AG08395 (cell line): ENCODE measurements at regions not wholly inside any gene's neighbourhood (a gene's known extent, or its start where the extent isn't known, plus 50 kb on each side); places are given as distances from the start of the nearest gene placed in this dataset.
"Not testable (repeated sequence)": the region's sequence is repeated elsewhere in the genome, so short reads cannot be mapped to it uniquely, and the experiment has no call there.

Experiments used
- DNase-seq: peaks from one replicate; pipeline ENCODE4 v3.0.0; 2012; ENCODE audit warnings: mixed read lengths, low spot score

DNA sequence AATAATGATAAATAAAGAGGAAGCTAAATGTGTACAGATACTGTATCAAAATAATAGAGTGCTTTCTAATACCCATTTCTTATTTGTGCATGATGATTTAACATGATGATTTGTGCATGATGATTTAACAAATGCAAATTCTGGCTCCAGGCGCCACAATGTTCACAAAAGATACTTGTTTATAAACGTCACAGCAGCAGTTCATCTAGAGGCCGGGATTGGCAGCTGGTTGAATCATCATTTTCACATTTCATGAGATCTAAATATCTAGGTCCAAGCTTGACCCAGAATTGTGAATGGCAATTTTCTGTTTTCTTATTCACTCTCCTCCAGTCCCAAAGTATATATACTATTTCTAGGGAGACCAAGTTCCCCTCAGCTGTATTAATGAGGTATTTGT lies 322.0 kb downstream of the SUCLG1 start:
- no peak for DNase-seq

DNA sequence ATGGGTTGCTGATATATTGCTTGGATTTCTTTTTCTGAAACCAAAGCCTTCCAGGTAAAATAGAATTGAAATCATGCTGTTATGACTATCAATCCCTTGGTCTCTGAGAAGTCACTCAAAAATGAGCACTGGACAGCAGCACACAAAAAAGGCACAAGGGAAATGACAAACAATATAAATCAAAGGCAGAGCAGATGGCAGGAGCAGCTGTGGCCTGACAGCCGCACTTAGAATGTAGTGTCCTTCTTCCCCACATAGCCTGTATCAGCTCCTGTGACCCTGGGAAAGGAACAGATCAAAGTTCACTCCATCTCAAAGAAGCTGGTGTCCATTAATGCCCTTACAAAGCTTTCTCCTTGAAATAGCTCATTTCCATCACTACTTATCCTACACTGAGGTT lies 326.7 kb downstream of the SUCLG1 start:
- no peak for DNase-seq

DNA sequence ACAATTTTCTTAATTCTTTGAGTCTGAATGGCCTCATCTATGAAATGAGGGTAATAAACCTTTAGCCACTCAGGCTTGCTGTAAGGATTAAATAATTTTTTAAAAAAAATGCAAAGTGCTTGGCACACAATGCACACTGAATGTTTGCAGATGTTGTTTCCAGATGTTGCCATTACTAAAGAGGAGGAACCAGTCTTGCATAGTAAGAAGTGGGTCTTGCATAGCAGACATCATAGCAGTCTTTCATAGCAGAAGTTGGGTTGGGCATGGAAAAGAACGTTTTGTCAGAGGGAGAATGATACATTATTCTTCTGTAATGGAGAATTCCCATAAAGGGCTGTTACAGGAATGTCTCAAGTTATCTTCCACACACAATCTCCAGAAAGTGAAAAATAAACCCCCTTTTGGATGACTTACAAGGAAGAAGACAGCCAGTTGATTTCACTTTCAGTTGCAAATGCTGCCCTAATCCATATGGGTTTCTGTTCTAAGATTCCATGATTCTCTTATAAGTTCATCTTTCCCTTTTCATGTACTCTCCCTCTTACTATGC lies 327.7 kb downstream of the SUCLG1 start:
- DNase-seq, result no peak

DNA sequence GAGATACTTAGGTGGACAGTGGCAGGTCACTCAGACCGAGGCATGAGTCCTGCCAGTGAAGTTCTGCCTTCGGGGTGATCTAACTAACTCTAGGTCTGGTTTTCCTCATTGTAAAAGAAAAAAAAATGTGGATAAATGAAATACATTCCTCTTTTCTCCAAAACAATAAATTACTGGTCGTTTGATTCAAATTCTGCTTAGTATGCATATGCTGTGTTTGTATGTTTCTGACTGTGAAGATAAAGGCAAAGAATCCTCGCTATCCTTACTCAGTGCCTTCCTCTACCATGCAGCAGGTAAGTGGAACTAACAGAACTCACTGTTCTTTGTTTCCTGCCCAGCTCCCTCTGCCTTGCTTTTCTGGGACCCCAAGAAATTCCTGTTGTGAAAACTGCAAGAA lies 330.1 kb downstream of the SUCLG1 start:
- no peak for DNase-seq

GRCh38 chr2:84127812-84128211 lies 331.3 kb downstream of the SUCLG1 start:
- not testable (repeated sequence) for DNase-seq

DNA sequence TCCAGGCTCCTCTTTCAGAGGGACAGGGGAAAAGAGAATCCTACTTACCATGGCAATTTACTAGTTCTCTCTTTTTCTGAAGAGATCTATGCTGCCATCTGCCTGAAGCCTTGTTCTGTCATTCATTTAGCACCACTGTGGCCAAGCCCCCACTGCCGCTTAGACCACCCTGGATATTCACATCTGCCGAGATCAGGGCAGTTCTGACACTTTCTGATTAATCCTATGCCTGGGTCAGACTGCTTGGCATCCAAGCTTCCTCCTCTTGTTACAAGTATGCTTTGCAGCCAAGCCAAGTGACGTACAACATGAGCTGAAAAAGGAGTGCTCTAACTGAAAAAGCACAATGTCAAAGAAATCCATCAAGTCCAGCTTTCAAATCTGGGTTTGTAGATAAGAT lies 332.6 kb downstream of the SUCLG1 start:
- DNase-seq, result no peak

GRCh38 chr2:84126084-84126483 lies 333.0 kb downstream of the SUCLG1 start:
- no peak for DNase-seq

DNA sequence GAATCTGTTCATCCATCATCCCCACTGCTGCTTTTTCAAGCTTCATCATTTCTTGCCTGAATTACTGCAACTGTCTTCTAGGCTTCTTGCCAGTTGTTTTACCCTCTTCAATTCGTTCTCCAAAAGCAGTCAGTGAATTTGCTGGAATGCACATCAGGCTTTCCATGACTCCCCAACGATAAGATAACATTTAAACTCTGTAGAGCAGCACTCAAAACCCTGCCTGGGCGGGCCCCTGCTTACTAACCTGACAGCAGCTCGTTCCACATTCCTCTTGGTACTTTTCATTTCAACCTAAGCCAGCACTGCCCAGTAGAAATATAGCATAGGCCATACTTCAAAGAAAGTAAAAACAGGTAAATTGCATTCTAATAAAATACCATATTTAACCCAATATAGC lies 342.9 kb downstream of the SUCLG1 start:
- DNase-seq, result no peak

GRCh38 chr2:84115173-84115857 lies 343.8 kb downstream of the SUCLG1 start:
- DNase-seq, result no peak

DNA sequence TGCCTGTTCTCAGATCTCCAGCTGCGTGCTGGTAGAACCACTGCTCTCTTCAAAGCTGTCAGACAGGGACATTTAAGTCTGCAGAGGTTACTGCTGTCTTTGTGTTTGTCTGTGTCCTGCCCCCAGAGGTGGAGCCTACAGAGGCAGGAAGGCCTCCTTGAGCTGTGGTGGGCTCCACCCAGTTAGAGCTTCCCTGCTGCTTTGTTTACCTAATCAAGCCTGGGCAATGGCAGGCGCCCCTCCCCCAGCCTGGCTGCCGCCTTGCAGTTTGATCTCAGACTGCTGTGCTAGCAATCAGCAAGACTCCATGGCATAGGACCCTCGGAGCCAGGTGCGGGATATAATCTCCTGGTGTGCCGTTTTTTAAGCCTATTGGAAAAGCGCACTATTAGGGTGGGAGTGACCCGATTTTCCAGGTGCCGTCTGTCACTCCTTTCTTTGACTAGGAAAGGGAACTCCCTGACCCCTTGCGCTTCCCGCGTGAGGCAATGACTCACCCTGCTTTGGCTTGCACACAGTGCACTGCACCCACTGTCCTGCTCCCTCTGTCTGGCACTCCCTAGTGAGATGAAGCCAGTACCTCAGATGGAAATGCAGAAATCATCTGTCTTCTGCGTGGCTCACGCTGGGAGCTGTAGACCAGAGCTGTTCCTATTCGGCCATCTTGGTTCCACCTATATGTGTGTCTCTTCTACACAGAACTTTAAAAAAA lies 355.1 kb downstream of the SUCLG1 start:
- not testable (repeated sequence) for DNase-seq

DNA sequence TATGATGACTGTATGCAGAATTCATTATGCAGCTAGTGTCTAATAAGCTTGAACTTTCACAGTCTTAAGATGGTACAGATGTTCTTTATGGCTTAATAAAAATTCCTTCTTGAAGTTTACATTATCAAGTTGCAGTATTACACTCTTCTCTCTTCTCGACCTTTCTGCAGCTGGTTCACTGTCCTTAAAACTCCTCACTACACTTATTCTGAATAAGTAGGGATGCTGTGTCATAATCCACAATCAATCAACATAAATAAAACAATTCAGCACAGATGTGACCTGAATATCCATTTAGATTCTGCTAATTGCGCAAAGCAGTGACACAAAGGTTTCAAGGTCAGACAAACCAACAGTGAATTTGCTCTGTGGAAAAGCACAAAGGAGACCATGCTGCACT lies 356.8 kb downstream of the SUCLG1 start:
- no peak for DNase-seq

DNA sequence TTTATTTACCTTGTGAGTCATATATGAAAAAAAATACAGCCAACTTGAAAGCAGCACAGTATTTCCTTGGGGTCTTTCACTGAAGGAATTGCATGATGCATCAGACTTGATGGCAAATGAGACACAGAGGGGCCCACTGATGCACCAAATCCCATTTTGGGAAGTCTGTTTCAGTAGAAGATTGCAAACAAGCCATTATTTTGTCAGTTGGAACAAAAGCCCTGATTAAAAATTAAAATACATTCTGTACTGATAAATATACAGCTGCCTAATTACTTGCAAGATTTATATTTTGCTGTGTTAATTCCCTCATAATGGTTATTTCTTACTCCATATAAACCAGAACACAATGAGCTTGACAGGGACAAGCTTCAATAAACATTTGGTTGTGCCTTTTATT lies 370.4 kb downstream of the SUCLG1 start:
- no peak for DNase-seq

DNA sequence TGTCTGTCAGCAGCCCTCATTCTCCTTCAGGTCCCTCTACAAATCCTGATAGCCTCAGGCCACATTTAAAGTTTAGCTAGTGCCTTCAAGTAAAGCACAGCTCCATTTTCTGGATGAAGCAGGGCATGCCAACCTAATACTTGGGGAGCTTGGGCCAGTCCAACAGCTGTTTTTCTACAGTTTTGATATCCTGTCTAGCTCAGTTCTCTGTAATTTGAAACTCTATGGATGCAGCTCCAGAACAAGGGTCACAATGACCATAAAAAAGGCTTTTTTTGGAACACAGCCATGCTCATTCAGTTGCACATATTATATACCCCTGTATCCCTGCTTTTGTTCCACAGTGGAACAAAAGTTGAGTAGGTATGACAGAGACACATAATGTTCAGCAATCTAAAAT lies 373.5 kb downstream of the SUCLG1 start:
- DNase-seq, result no peak

GRCh38 chr2:84084856-84085255 lies 374.2 kb downstream of the SUCLG1 start:
- no peak for DNase-seq

- DNase-seq, result no peak
Observed at GRCh38 chr2:84083984-84084383, 375.1 kb downstream of the SUCLG1 start.

DNA sequence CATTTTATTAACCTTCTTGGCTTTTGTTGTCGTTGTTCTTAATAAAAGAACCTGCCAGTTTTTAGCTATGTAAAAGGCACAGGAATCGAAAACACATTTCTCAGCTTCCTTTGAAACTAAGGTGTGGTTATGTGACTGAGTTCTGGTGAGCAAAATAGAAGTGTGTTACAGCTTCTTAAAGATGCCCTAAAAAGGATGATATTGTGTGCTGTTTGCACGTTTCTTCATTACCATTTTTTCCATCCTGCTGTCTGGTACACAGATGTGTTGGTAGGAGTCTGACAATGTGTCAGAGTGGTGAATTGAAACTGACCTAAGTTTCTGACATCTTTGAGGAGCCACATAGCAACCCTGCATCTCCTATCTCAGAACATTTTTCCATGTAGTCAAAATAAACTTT lies 380.6 kb downstream of the SUCLG1 start:
- no peak for DNase-seq

DNA sequence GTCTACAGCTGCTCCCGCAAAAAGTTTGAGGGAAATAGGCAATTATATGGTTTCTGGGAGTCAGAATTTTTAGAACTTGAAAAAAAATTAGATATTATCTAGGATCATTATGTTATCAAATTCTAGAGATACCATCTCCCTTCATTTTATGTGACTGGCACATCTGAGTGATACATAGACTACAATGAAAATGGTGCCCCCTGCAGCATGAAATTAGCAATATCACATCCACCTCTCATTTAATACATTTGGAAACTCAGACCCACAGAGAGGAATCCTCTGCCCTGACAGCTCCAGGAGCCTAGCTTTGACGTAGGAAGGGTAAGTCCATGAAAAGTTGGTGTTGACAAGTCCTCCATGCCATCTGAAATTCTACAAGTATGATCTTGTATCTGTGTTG lies 381.6 kb downstream of the SUCLG1 start:
- DNase-seq, result no peak

DNA sequence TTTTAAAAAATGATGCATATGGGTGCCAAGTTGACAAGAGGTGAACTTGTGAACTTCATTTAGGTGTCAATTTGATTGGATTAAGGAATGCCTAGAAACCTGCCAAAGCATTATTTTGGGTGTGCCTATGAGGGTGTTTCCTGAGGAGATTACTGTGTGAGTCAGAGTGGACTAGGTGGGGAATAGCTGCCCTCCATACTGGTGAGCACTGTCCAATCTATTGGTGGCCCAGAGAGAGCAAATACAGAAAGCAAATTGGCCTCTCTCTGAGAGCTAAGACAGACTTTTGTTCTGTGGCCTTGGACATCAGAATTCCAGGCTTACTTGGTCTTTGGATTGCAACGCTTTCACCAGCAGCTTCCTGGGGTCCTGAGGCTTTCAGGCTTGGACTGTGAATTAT lies 388.0 kb downstream of the SUCLG1 start:
- DNase-seq, result no peak

DNA sequence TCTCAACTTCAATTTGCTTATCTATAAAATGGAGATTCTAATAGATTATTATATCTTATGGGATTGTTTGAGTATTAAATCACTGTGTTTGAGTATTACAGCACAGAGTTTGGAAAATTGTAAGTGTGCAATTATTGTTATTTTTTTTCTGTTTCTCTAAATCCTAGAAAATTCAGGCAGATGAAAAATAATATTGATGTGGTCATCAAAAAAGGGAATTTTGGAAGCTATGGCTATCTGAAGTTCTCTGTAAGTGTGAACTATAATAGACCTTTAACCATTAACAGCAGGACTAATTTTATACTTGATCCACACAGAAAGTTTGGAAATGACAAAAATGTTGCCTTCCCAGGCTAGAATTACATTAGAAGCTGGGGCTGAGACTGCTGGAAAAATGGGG lies 393.2 kb downstream of the SUCLG1 start:
- DNase-seq, result no peak

GRCh38 chr2:84057917-84058560 lies 401.0 kb downstream of the SUCLG1 start:
- DNase-seq, result no peak

- no peak for DNase-seq
Observed at GRCh38 chr2:84055816-84056215, 403.3 kb downstream of the SUCLG1 start.

- not testable (repeated sequence) for DNase-seq
Observed at GRCh38 chr2:84054577-84054976, 404.5 kb downstream of the SUCLG1 start.

DNA sequence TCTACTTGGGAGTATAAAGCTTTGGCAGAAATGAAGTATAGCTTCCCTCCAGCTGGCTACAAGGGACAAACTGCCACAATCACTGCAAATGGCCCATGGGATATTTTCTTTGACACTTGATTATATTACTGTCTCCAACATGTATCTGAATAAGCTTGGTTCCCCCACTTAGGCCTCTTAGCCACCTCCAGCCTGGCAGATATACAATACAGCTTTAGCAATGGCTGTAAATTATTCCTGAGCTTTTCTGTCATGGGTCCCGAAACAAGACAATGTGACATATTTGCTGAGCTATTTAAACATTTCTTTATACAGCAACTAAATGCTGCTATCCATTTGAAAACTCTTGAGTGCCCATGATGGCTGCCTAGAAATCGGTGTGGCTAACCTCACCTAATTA lies 406.2 kb downstream of the SUCLG1 start:
- DNase-seq, result no peak
